Activated CD4-positive, alpha-beta memory T cell treated with anti-CD3 and anti-CD28 coated beads, Interleukin-2, amount 10 ng/mL, durations not matched to agents 7 days and 5 days (primary cell): ENCODE measurements at regions not wholly inside any gene's neighbourhood (a gene's known extent, or its start where the extent isn't known, plus 50 kb on each side); places are given as distances from the start of the nearest gene placed in this dataset.

ENCODE experiments used
- CTCF ChIA-PET: fragments of 350-600 bp; sonication (Branson Sonifier 250); formaldehyde crosslinking; loops from one replicate; lab custom pipeline; 2021; ENCODE audit warnings: antibody characterized with exemption, inconsistent platforms; lab: Charles Lee
- POLR2A ChIA-PET: fragments of 350-600 bp; sonication (Branson Sonifier 250); formaldehyde crosslinking; loops from one replicate; lab custom pipeline; 2021; ENCODE audit warnings: antibody characterized with exemption; lab: Charles Lee
- DNase-seq: peaks from one replicate; pipeline ENCODE4 v3.0.0-alpha.2; 2020
- H3K27ac Mint-ChIP-seq: one replicate; pipeline ENCODE4 v1.8.0; 2021; ENCODE audit warnings: mild to moderate bottlenecking, mixed read lengths
- H3K27me3 Mint-ChIP-seq: one replicate; pipeline ENCODE4 v1.8.0; 2021; ENCODE audit warnings: mixed read lengths
- H3K36me3 Mint-ChIP-seq: one replicate; pipeline ENCODE4 v1.8.0; 2021; ENCODE audit warnings: low read depth, mixed read lengths
- H3K4me1 Mint-ChIP-seq: one replicate; pipeline ENCODE4 v1.8.0; 2021; ENCODE audit warnings: mixed read lengths
- H3K4me3 Mint-ChIP-seq: one replicate; pipeline ENCODE4 v1.8.0; 2021; ENCODE audit warnings: mild to moderate bottlenecking, mixed read lengths
- H3K9me3 Mint-ChIP-seq: one replicate; pipeline ENCODE4 v1.8.0; 2021; ENCODE audit warnings: mixed read lengths

GRCh38 chr2:58916063-58916462 lies 674.9 kb upstream of the FANCL start:
- no peaks in the 10 kb centered on the region for H3K36me3 Mint-ChIP-seq
- H3K27ac Mint-ChIP-seq = no peak overlapping the region
- ChIA-PET CTCF (no interaction called here), POLR2A (no interaction called here)
- H3K27me3 Mint-ChIP-seq = no peaks in the 10 kb centered on the region
- no peaks in the 10 kb centered on the region for H3K4me1 Mint-ChIP-seq
- no peak overlapping the region for H3K4me3 Mint-ChIP-seq
- no peak for DNase-seq
- H3K9me3 Mint-ChIP-seq = no peaks in the 10 kb centered on the region

- H3K4me3 Mint-ChIP-seq = no peak overlapping the region
- CTCF ChIA-PET = no interaction called here
- DNase-seq = no peak
- no peak overlapping the region for H3K27ac Mint-ChIP-seq
- H3K9me3 Mint-ChIP-seq = no peaks in the 10 kb centered on the region
- POLR2A ChIA-PET = no interaction called here
- no peaks in the 10 kb centered on the region for H3K36me3 Mint-ChIP-seq
- H3K27me3 Mint-ChIP-seq = no peaks in the 10 kb centered on the region
- H3K4me1 Mint-ChIP-seq = no peaks in the 10 kb centered on the region
Measured at GRCh38 chr2:58914733-58915505, 673.8 kb upstream of the FANCL start.

GRCh38 chr2:58913082-58913726 lies 672.1 kb upstream of the FANCL start:
- POLR2A ChIA-PET = no interaction called here

GRCh38 chr2:58911877-58912276 lies 670.8 kb upstream of the FANCL start:
- no peaks in the 10 kb centered on the region for H3K4me1 Mint-ChIP-seq
- H3K9me3 Mint-ChIP-seq = no peaks in the 10 kb centered on the region
- H3K27ac Mint-ChIP-seq = no peak overlapping the region
- no peaks in the 10 kb centered on the region for H3K36me3 Mint-ChIP-seq
- POLR2A ChIA-PET = no interaction called here
- H3K27me3 Mint-ChIP-seq = no peaks in the 10 kb centered on the region
- CTCF ChIA-PET = no interaction called here
- DNase-seq = no peak
- H3K4me3 Mint-ChIP-seq = no peak overlapping the region

More at GRCh38 chr2:58913082-58913726, 672.1 kb upstream of the FANCL start:
- Mint-ChIP-seq H3K4me3 (no peak overlapping the region), H3K27ac (no peak overlapping the region), H3K4me1 (no peaks in the 10 kb centered on the region), H3K36me3 (no peaks in the 10 kb centered on the region), H3K9me3 (no peaks in the 10 kb centered on the region), H3K27me3 (no peaks in the 10 kb centered on the region)
- DNase-seq = no peak
- CTCF ChIA-PET = no interaction called here

GRCh38 chr2:58908501-58909154 lies 667.5 kb upstream of the FANCL start:
- DNase-seq = no peak
- ChIA-PET CTCF (no interaction called here), POLR2A (no interaction called here)
- no peaks in the 10 kb centered on the region for H3K27me3 Mint-ChIP-seq
- no peaks in the 10 kb centered on the region for H3K9me3 Mint-ChIP-seq
- H3K4me1 Mint-ChIP-seq = no peaks in the 10 kb centered on the region
- H3K4me3 Mint-ChIP-seq = no peak overlapping the region
- H3K36me3 Mint-ChIP-seq = no peaks in the 10 kb centered on the region
- H3K27ac Mint-ChIP-seq = no peak overlapping the region

- DNase-seq = no peak
- ChIA-PET POLR2A (no interaction called here), CTCF (no interaction called here)
- H3K27me3 Mint-ChIP-seq = no peaks in the 10 kb centered on the region
- H3K4me1 Mint-ChIP-seq = no peaks in the 10 kb centered on the region
- no peak overlapping the region for H3K27ac Mint-ChIP-seq
- no peaks in the 10 kb centered on the region for H3K9me3 Mint-ChIP-seq
- H3K4me3 Mint-ChIP-seq = no peak overlapping the region
- no peaks in the 10 kb centered on the region for H3K36me3 Mint-ChIP-seq
Measured at GRCh38 chr2:58907644-58908043, 666.5 kb upstream of the FANCL start.

GRCh38 chr2:58906081-58906645 lies 665.0 kb upstream of the FANCL start:
- Mint-ChIP-seq H3K4me1 (no peaks in the 10 kb centered on the region), H3K4me3 (no peak overlapping the region), H3K36me3 (no peaks in the 10 kb centered on the region), H3K27ac (no peak overlapping the region), H3K27me3 (no peaks in the 10 kb centered on the region), H3K9me3 (no peaks in the 10 kb centered on the region)
- CTCF ChIA-PET = no interaction called here
- POLR2A ChIA-PET = no interaction called here
- DNase-seq = no peak

GRCh38 chr2:58904095-58904494 lies 663.0 kb upstream of the FANCL start:
- ChIA-PET CTCF (no interaction called here), POLR2A (no interaction called here)
- H3K27ac Mint-ChIP-seq = no peak overlapping the region
- no peak for DNase-seq
- H3K9me3 Mint-ChIP-seq = no peaks in the 10 kb centered on the region
- H3K27me3 Mint-ChIP-seq = no peaks in the 10 kb centered on the region
- no peaks in the 10 kb centered on the region for H3K4me1 Mint-ChIP-seq
- no peak overlapping the region for H3K4me3 Mint-ChIP-seq
- H3K36me3 Mint-ChIP-seq = no peaks in the 10 kb centered on the region

GRCh38 chr2:58903427-58903826 lies 662.3 kb upstream of the FANCL start:
- POLR2A ChIA-PET = no interaction called here
- Mint-ChIP-seq H3K9me3 (no peaks in the 10 kb centered on the region), H3K27me3 (no peaks in the 10 kb centered on the region), H3K36me3 (no peaks in the 10 kb centered on the region), H3K4me1 (no peaks in the 10 kb centered on the region), H3K27ac (no peak overlapping the region), H3K4me3 (no peak overlapping the region)
- DNase-seq = no peak
- CTCF ChIA-PET = no interaction called here

GRCh38 chr2:58900246-58901027 lies 659.3 kb upstream of the FANCL start:
- POLR2A ChIA-PET = no interaction called here
- Mint-ChIP-seq H3K4me1 (no peaks in the 10 kb centered on the region), H3K9me3 (no peaks in the 10 kb centered on the region), H3K4me3 (no peak overlapping the region), H3K27ac (no peak overlapping the region), H3K27me3 (no peaks in the 10 kb centered on the region), H3K36me3 (no peaks in the 10 kb centered on the region)
- no peak for DNase-seq
- CTCF ChIA-PET = no interaction called here

- no peaks in the 10 kb centered on the region for H3K36me3 Mint-ChIP-seq
- no peak overlapping the region for H3K4me3 Mint-ChIP-seq
- POLR2A ChIA-PET = no interaction called here
- no peaks in the 10 kb centered on the region for H3K27me3 Mint-ChIP-seq
- no peaks in the 10 kb centered on the region for H3K9me3 Mint-ChIP-seq
- no peak for DNase-seq
- H3K27ac Mint-ChIP-seq = no peak overlapping the region
- H3K4me1 Mint-ChIP-seq = no peaks in the 10 kb centered on the region
- CTCF ChIA-PET = no interaction called here
Measured at GRCh38 chr2:58899692-58900091, 658.6 kb upstream of the FANCL start.

GRCh38 chr2:58896638-58897037 lies 655.5 kb upstream of the FANCL start:
- no peaks in the 10 kb centered on the region for H3K9me3 Mint-ChIP-seq
- H3K27me3 Mint-ChIP-seq = no peaks in the 10 kb centered on the region
- no peaks in the 10 kb centered on the region for H3K4me1 Mint-ChIP-seq
- DNase-seq = no peak
- no peak overlapping the region for H3K4me3 Mint-ChIP-seq
- H3K36me3 Mint-ChIP-seq = no peaks in the 10 kb centered on the region
- H3K27ac Mint-ChIP-seq = no peak overlapping the region
- ChIA-PET POLR2A (no interaction called here), CTCF (no interaction called here)

- H3K4me1 Mint-ChIP-seq = no peaks in the 10 kb centered on the region
- no peaks in the 10 kb centered on the region for H3K27me3 Mint-ChIP-seq
- CTCF ChIA-PET = no interaction called here
- no peak overlapping the region for H3K27ac Mint-ChIP-seq
- no peak for DNase-seq
- POLR2A ChIA-PET = no interaction called here
- no peaks in the 10 kb centered on the region for H3K9me3 Mint-ChIP-seq
- no peak overlapping the region for H3K4me3 Mint-ChIP-seq
- no peaks in the 10 kb centered on the region for H3K36me3 Mint-ChIP-seq
Measured at GRCh38 chr2:58895857-58896256, 654.7 kb upstream of the FANCL start.
